ENCODE measurements at regions not wholly inside any gene's neighbourhood (a gene's known extent, or its start where the extent isn't known, plus 50 kb on each side); places are given as distances from the start of the nearest gene placed in this dataset.
"Not testable (repeated sequence)": the region's sequence is repeated elsewhere in the genome, so short reads cannot be mapped to it uniquely, and the experiment has no call there.

- DNase-seq, result no peak
Measured at GRCh38 chr9:117864385-117865057, 160.3 kb downstream of the TLR4 start.

- DNase-seq, result no peak
Measured at GRCh38 chr9:117868594-117868993, 164.4 kb downstream of the TLR4 start.

- DNase-seq, result no peak
Measured at GRCh38 chr9:117869287-117869686, 165.1 kb downstream of the TLR4 start.

- no peak for DNase-seq
Measured at GRCh38 chr9:117869712-117870111, 165.5 kb downstream of the TLR4 start.

- DNase-seq, result no peak
Measured at GRCh38 chr9:117873664-117874063, 169.5 kb downstream of the TLR4 start.

GRCh38 chr9:117875886-117876285 is 171.7 kb downstream of the TLR4 start:
- no peak for DNase-seq

GRCh38 chr9:117882171-117882570 is 178.0 kb downstream of the TLR4 start:
- DNase-seq, result no peak

- no peak for DNase-seq
Measured at GRCh38 chr9:117886616-117887015, 182.4 kb downstream of the TLR4 start.

- DNase-seq, result no peak
Measured at GRCh38 chr9:117887383-117887782, 183.2 kb downstream of the TLR4 start.

- no peak for DNase-seq
Measured at GRCh38 chr9:117887941-117888340, 183.7 kb downstream of the TLR4 start.

- DNase-seq, result no peak
Measured at GRCh38 chr9:117903453-117903852, 199.2 kb downstream of the TLR4 start.

- no peak for DNase-seq
Measured at GRCh38 chr9:117906763-117907162, 202.6 kb downstream of the TLR4 start.

- DNase-seq, result no peak
Measured at GRCh38 chr9:117907420-117907819, 203.2 kb downstream of the TLR4 start.

GRCh38 chr9:117916291-117916690 is 212.1 kb downstream of the TLR4 start:
- no peak for DNase-seq

- no peak for DNase-seq
Measured at GRCh38 chr9:117917873-117918272, 213.7 kb downstream of the TLR4 start.

- no peak for DNase-seq
Measured at GRCh38 chr9:117919538-117919937, 215.3 kb downstream of the TLR4 start.

- no peak for DNase-seq
Measured at GRCh38 chr9:117926031-117926658, 221.9 kb downstream of the TLR4 start.

- DNase-seq, result no peak
Measured at GRCh38 chr9:117927354-117927753, 223.2 kb downstream of the TLR4 start.

- no peak for DNase-seq
Measured at GRCh38 chr9:117929868-117930267, 225.7 kb downstream of the TLR4 start.

- DNase-seq, result no peak
Measured at GRCh38 chr9:117932585-117932984, 228.4 kb downstream of the TLR4 start.

GRCh38 chr9:117936185-117937130 is 232.3 kb downstream of the TLR4 start:
- no peak for DNase-seq

- DNase-seq, result no peak
Measured at GRCh38 chr9:117938086-117938485, 233.9 kb downstream of the TLR4 start.

GRCh38 chr9:117938896-117939295 is 234.7 kb downstream of the TLR4 start:
- no peak for DNase-seq

- DNase-seq, result not testable (repeated sequence)
Measured at GRCh38 chr9:117944750-117945149, 240.5 kb downstream of the TLR4 start.

All from DMS79 (cell line).